AG10803 (cell line): ENCODE measurements at regions not wholly inside any gene's neighbourhood (a gene's known extent, or its start where the extent isn't known, plus 50 kb on each side); places are given as distances from the start of the nearest gene placed in this dataset.

Experiments
- DNase-seq: peaks from one replicate; pipeline ENCODE4 v3.0.0; 2010; ENCODE audit warnings: low read depth
- H3K4me3 ChIP-seq: 2 replicates; pipeline ENCODE4 v1.5.1; 2011; ENCODE audit warnings: mild to moderate bottlenecking, low read length, control low read depth
- CTCF ChIP-seq: conservative IDR thresholded peaks from 2 replicates; pipeline ENCODE4 v1.5.1; 2011; ENCODE audit warnings: mild to moderate bottlenecking, low read length, control low read depth, inconsistent platforms

- no peak for DNase-seq
- H3K4me3 ChIP-seq = no peak overlapping the region
- no peak for TF ChIP-seq CTCF
Observed at GRCh38 chr12:110972866-110973265, 52.5 kb upstream of the MYL2 start.

DNA sequence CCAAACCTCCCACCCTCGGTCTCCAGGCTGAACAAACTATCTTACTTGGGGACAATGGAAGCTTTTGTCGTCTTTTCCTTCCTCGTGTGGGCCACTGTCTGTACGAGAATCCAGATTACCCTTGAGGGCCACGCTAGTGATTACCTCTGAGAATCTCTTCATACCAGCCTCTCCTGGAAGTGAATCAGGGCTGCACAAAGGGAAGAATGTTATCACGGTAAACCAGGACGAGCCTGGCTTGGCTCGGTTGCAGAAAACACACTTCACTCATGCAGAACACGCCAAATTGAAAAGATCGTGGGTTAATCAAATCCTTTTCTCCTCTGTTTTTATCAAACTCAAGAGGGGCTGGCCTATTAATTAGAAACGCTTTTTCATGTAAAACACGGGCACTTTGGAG is 51.6 kb upstream of the MYL2 start:
- TF ChIP-seq CTCF = no peak
- no peak for DNase-seq
- H3K4me3 ChIP-seq = no peak overlapping the region

- no peak for DNase-seq
- H3K4me3 ChIP-seq = no peak overlapping the region
- TF ChIP-seq CTCF = no peak
Observed at GRCh38 chr12:110971189-110971920, 51.0 kb upstream of the MYL2 start.
